ENCODE measurements at regions not wholly inside any gene's neighbourhood (a gene's known extent, or its start where the extent isn't known, plus 50 kb on each side); places are given as distances from the start of the nearest gene placed in this dataset.
"Not testable (repeated sequence)": the region's sequence is repeated elsewhere in the genome, so short reads cannot be mapped to it uniquely, and the experiment has no call there.

DNA sequence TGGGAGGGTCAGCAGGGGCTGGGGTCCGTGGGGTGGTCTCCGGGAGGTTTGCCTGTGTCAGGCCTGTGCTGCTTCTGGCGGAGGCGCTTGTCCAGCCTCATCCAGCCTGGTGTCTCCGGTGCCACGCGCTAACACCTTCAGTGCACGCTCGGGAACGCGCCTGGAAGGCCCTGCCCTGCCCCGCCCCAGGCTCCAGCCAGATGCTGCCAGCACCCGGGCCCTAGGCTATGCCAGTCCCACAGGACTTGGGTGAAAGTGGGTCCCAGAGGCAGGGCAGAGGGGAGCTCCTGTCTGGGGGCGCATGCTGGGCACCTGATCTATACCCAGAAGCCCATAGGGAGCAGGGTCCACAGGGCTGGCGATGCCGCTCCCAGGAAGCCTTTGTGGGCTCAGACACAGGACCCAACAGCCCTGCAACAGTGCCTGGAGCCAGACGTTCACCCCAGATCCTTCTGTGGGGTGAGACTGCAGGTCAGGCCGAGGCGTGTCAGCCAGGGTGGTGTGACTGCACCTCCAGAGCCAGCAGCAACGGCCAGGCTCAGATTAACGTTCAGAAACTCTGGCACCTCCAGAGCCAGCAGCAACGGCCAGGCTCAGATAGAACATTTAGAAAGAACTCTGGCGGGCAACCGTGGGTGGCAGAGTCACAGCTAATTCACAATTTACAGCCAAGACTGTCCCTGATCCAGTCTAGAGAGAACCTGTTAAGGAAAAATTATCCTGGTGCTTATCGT is 5423.2 kb upstream of the TPTE start:
- not testable (repeated sequence) for DNase-seq (ENCODE audit: insufficient read length, low spot score); FAIRE-seq

DNA sequence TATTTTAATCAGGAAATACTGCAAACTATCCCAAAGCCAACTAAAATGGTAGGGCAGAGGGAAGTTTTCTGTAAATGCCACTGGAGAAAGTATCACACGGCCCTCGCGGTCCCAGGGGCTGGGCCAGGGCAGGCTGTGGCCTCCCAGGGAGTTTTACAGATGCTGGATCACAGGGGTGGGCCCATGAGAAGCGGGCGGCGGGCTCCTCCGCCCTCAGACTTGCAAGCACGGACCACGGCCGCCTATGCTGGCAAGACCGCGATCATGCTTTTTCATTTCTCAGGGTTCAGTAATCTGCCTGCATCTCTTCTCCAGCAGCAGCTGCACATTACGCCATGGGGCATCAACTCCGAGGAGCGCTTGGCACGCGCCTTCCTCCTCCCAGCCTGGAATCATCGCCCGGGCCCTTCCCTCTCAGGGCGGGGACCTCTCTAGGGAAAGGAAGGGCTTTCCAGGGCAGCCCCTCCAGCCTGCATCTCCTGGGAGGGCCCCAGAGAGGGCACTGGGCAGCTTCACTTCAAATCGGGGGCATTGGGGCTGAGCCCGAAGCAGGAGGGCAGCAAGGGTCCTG is 5420.7 kb upstream of the TPTE start:
- not testable (repeated sequence) for DNase-seq (ENCODE audit: insufficient read length, low spot score); FAIRE-seq

- not testable (repeated sequence) for FAIRE-seq; DNase-seq (ENCODE audit: insufficient read length, low spot score)
- peak; percentile 28; the same call in 1 of the 2 replicates for TF ChIP-seq SPI1 (IDR thresholded peaks at IDR 0.05; ENCODE audit: low read depth, low read length)
- TF ChIP-seq POLR2A (IDR thresholded peaks at IDR 0.05; ENCODE audit: low read depth, low read length): peak; percentile 48; the same call in 1 of the 2 replicates
- TF ChIP-seq POLR2AphosphoS5 (IDR thresholded peaks at IDR 0.05; ENCODE audit: low read depth, low read length): 0 out of 2 replicates have a peak, but pooled peaks have one; percentile 34
These were observed 5419.6 kb upstream of the TPTE start for GRCh38 chr21:5101749-5102148.

DNA sequence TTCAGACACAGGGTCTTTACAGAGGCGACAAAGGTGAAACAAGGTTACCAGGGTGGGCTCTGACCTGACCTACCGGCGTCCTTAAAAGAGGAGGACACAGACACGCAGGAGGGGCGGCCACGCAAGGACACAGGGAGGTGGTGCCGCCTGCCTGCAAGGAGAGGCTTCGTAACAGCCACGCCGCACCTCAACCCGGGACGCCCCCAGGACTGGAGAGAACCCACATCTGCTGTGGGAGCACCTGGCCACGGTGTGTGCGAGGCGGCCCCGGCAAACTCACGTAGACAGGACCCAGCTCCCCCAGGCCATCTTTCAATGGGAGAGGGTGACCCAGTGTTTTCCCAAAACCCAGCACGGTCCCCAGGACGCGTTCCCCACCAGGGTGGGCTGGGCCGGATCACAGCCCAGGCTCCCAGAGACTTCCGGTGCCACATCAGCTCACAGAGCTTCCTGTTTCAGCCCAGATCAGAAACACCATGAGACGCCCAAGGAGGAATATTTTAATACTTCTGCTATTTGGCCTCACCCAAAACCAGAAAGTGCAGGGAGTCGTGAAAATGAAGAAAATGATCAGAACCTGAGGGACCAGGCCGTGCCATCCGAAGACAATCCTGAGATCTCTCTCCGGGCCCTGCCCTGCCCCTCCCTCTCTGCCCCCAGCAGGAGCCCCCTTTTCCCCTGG is 5417.4 kb upstream of the TPTE start:
- FAIRE-seq; DNase-seq (ENCODE audit: insufficient read length, low spot score): not testable (repeated sequence)

GRCh38 chr21:5104562-5104928 is 5416.8 kb upstream of the TPTE start:
- not testable (repeated sequence) for DNase-seq (ENCODE audit: insufficient read length, low spot score); FAIRE-seq

DNA sequence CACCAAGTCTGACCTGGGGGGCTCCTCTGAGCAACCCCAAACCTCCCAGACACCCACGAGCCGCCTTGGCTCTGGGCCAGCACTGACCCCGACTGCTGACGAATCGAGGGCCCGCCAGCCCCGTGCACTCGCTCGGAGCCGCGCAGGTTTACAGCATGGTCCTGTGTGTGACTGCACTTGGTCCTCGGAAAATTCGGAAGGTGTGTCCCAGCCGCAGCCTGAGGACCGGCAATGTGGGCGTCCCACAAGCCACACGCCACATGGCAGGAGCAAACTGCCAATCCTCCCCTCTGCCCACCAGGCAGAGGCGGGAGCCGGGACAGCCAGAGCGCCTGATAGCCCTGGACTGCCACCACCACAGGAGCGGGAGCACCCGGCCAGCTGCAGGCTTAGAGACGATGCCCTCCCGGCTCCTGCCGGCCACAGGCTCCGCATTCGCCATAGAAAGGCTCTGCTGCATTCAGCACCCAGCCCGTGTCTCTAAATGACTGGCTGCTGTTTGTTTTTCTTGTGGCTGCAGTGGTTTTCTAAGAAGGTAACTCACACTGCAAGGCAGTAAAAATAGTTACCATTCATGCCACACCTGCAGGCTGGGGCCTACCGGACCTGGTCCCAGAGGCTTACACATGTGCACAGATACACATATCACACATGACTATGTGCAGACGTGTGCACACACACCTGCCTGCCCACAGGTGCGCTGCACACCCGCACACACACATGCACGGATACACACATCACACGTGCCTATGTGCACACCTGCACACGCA is 5415.3 kb upstream of the TPTE start:
- not testable (repeated sequence) for DNase-seq (ENCODE audit: insufficient read length, low spot score); FAIRE-seq

- DNase-seq (ENCODE audit: insufficient read length, low spot score); FAIRE-seq: not testable (repeated sequence)
These were observed 5414.5 kb upstream of the TPTE start for GRCh38 chr21:5106767-5107464.

DNA sequence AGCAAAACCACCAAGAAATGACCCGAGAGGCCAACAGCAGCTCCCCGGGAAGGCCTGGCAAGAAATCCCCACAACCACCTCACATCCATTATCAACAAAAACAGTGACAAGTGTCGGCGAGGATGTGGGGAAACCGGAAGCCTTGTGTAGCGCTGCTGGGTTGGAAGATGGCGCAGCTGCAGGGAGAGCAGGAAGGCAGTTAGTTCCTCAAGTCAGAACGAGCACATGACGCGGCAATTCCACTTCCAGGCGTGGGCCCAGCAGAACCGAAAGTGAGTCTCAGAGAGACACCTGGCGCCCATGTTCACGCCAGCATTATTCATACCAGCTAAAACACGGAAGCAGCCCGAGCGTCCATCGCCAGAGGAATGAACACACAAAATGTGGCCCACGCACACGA is 5413.7 kb upstream of the TPTE start:
- not testable (repeated sequence) for DNase-seq (ENCODE audit: insufficient read length, low spot score); FAIRE-seq

DNA sequence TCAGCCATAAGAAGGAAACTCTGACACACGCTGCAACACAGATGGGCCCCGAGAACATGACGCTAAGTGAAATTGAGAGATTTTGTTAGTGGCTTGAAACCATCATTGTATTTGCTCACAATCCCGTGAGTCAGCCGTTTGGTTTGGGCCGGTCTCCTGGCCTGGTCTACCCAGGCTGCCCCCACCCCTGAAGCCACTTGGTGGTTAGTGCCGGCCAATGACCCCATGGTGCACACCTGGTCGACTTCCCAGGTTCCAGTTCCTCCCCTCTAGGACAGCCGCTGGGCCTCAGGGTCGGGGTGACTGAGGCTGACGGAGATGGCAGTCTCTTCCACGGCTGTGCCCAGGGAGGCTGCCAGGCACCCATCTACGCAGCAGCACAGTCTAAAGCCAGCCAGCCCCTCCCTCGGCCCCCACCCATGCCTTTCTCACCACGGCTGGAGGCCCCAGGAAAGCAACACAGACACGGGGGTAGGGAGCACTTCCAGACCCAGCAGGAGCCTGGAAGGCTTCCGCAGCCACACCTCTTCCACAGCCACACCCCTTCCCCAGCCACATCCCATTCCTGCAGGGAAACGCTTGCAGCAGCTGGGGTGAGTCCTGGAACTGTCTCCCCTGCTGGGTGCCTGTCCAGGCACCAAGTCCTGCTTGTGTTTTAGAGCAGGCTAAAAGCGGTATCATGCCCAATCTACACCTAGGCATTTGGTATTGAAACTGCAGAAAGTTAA is 5413.2 kb upstream of the TPTE start:
- DNase-seq (ENCODE audit: insufficient read length, low spot score); FAIRE-seq: not testable (repeated sequence)

GRCh38 chr21:5111197-5111596 is 5410.2 kb upstream of the TPTE start:
- FAIRE-seq; DNase-seq (ENCODE audit: insufficient read length, low spot score): not testable (repeated sequence)

- FAIRE-seq; DNase-seq (ENCODE audit: insufficient read length, low spot score): not testable (repeated sequence)
These were observed 5408.3 kb upstream of the TPTE start for GRCh38 chr21:5113092-5113491.

- FAIRE-seq; DNase-seq (ENCODE audit: insufficient read length, low spot score): not testable (repeated sequence)
These were observed 5406.9 kb upstream of the TPTE start for GRCh38 chr21:5114468-5114867.

DNA sequence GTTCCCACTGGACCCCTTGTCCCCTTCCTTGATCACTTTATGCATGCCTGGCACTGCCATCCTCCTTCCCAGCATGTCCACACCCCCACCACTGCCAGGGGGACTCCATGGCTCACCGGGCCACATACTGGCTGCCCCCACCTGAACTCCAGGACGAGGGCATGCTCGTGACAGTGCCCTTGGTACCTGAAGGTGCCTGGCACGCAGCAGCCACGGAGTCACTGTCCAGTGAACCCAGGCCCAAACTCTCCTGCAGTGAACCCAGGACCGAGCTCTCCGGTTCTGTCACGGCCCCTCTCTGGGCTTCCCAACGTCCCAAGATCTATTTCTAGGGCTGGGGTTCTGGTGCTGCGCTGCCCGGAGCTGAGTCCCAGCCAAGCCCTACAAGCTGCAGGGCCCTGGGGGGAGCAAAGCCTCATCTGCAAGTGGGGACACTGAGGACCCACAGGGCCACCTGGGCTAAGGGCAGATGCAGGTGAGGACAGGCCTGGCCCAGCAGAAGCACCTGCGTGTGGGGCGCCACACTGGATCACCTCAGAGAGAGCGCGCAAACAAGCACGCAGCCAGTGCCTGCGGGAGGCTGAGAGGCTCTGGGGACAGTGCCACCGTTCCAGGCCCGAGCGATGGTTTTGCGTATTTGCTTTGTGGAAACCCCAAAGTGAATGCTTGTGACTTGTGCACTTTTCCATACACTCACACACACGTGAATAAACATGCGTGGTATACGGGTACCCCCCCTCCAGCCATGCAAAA is 5406.3 kb upstream of the TPTE start:
- DNase-seq (ENCODE audit: insufficient read length, low spot score); FAIRE-seq: not testable (repeated sequence)

DNA sequence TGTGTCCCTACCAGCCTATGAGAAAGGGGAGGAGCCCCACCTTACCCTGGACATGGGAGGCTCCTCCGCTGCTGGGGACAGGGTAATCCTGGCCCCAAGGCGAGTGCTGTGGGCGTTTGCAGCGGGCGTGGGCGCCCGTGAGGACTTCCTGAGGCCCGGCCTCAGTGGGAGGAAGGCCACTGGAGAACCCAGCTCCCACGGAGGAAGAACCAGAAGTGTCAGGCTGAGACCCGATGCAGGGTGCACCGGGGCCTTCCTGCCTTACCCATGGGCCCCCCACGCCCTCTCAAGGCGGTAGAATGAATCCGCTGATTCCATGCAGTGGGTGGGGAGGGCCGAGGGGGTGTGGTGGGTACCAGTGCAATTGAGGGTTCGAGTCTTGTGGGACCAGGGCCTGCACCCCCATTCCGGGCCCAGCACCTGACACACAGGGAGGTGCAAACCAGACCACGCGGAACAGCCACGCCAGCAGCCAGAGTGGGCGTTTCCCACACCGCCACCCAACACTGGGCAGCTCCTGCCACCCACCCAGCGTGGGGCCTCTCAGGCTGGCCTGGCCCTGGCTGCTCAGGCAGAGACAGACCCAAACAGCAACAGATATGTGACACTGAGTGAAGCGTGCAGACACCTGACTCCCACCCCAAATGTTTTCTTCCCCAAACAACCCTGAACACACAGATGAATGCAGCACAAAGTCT is 5405.6 kb upstream of the TPTE start:
- DNase-seq (ENCODE audit: insufficient read length, low spot score); FAIRE-seq: not testable (repeated sequence)

DNA sequence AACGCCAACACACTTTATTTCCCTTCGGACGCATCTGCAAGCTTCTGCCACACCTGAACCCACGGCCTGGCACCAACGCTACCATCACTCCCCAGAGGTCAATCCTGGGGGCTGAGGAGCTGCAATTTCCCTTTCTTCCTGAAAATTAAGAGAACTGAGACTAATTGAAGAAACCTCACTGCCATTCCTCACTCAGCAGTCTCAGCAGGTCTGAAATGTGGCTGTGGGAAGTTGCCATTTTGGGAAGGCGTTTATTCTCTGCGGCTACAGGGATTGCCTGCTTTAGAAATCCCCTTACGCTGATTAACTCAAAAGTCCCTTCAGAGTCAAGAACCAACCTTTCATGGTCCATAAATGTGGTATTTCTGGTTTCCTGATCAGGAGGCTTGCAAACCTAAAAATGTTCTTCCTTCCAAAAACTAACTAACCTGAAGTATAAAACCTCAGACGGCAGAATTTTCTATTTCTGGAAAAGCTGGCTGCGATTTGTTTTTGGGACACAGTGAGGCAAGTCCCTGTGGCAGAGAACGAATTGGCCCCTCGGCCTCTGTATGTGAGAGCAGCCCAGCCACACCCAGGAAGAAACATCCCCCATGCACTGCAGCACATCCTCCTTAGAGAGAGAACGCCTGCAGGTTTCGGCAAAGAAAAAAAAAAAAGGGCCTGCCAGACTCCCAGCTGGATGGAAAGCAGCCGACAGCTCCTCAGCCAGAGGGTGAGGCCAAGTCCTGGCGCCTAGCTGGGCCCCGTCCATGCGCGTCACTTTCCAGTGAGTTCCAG is 5404.8 kb upstream of the TPTE start:
- not testable (repeated sequence) for FAIRE-seq; DNase-seq (ENCODE audit: insufficient read length, low spot score)

GRCh38 chr21:5117135-5117534 is 5404.2 kb upstream of the TPTE start:
- not testable (repeated sequence) for FAIRE-seq; DNase-seq (ENCODE audit: insufficient read length, low spot score)

All from GM12891 (cell line).